ENCODE measurements at regions not wholly inside any gene's neighbourhood (a gene's known extent, or its start where the extent isn't known, plus 50 kb on each side); places are given as distances from the start of the nearest gene placed in this dataset.

GRCh38 chr13:85170372-85170771 is 628.8 kb downstream of the SLITRK6 start:
- intact Hi-C loops (cut with DNase I) = no loop called here
- Histone ChIP-seq H3K4me1 (no peaks in the 10 kb centered on the region), H3K27me3 (ENCODE audit: low read depth) (no peaks in the 10 kb centered on the region), H3K27ac (no peak overlapping the region), H3K4me3 (no peak overlapping the region), H3K36me3 (no peaks in the 10 kb centered on the region), H3K9me3 (no peaks in the 10 kb centered on the region)
- DNase-seq (no peak), ATAC-seq (no peak)
- TF ChIP-seq CTCF (IDR thresholded peaks at IDR 0.05) = no peak

GRCh38 chr13:85166891-85167290 is 632.3 kb downstream of the SLITRK6 start:
- Histone ChIP-seq H3K4me3 (no peak overlapping the region), H3K27ac (no peak overlapping the region), H3K36me3 (no peaks in the 10 kb centered on the region), H3K27me3 (ENCODE audit: low read depth) (no peaks in the 10 kb centered on the region), H3K4me1 (no peaks in the 10 kb centered on the region), H3K9me3 (peaks cover 3% of the 10 kb centered on the region)
- TF ChIP-seq CTCF (IDR thresholded peaks at IDR 0.05) = no peak
- intact Hi-C loops (cut with DNase I) = no loop called here
- DNase-seq (no peak), ATAC-seq (no peak)

- Histone ChIP-seq H3K27me3 (ENCODE audit: low read depth) (no peaks in the 10 kb centered on the region), H3K9me3 (peaks cover 3% of the 10 kb centered on the region), H3K27ac (no peak overlapping the region), H3K4me3 (no peak overlapping the region), H3K36me3 (no peaks in the 10 kb centered on the region), H3K4me1 (no peaks in the 10 kb centered on the region)
- intact Hi-C loops (cut with DNase I) = no loop called here
- DNase-seq (no peak), ATAC-seq (no peak)
- TF ChIP-seq CTCF (IDR thresholded peaks at IDR 0.05) = no peak
Measured at GRCh38 chr13:85163063-85163462, 636.2 kb downstream of the SLITRK6 start.

- no peak for TF ChIP-seq CTCF (IDR thresholded peaks at IDR 0.05)
- H3K4me3 ChIP-seq = no peak overlapping the region
Measured at GRCh38 chr13:85148009-85148408, 651.2 kb downstream of the SLITRK6 start.

GRCh38 chr13:85142351-85142927 is 656.8 kb downstream of the SLITRK6 start:
- ATAC-seq = peak in 1 of 2 donors; percentile 24
- DNase-seq = no peak
- Histone ChIP-seq H3K36me3 (no peaks in the 10 kb centered on the region), H3K4me3 (no peak overlapping the region), H3K9me3 (no peaks in the 10 kb centered on the region), H3K27me3 (ENCODE audit: low read depth) (no peaks in the 10 kb centered on the region), H3K27ac (no peak overlapping the region), H3K4me1 (no peaks in the 10 kb centered on the region)
- intact Hi-C loops (cut with DNase I) = no loop called here
- TF ChIP-seq CTCF (IDR thresholded peaks at IDR 0.05) = no peak

More at GRCh38 chr13:85148009-85148408, 651.2 kb downstream of the SLITRK6 start:
- Histone ChIP-seq H3K4me1 (no peaks in the 10 kb centered on the region), H3K27ac (no peak overlapping the region), H3K27me3 (ENCODE audit: low read depth) (no peaks in the 10 kb centered on the region), H3K36me3 (no peaks in the 10 kb centered on the region), H3K9me3 (no peaks in the 10 kb centered on the region)
- ATAC-seq (no peak), DNase-seq (no peak)
- intact Hi-C loops (cut with DNase I) = no loop called here
